NB4 (cell line): ENCODE measurements at regions not wholly inside any gene's neighbourhood (a gene's known extent, or its start where the extent isn't known, plus 50 kb on each side); places are given as distances from the start of the nearest gene placed in this dataset.

ENCODE experiments used
- DNase-seq: peaks from one replicate; pipeline ENCODE4 v3.0.0; 2010; ENCODE audit warnings: low read depth
- H3K4me3 ChIP-seq: one replicate; pipeline ENCODE4 v1.5.1; 2011; ENCODE audit warnings: mild to moderate bottlenecking, low read depth, low read length, moderate library complexity
- CTCF ChIP-seq: IDR thresholded peaks from one replicate; pipeline ENCODE4 v1.5.1; 2012; ENCODE audit warnings: low read depth, low read length
- MYC ChIP-seq: IDR thresholded peaks from 2 replicates; pipeline ENCODE4 v1.6.1; 2011; ENCODE audit warnings: low read depth, low read length
- POLR2A ChIP-seq: IDR thresholded peaks from 2 replicates; pipeline ENCODE4 v1.6.1; 2011; ENCODE audit warnings: mild to moderate bottlenecking; ENCODE audit not compliant: insufficient read length; ENCODE audit errors: extremely low read depth
- TF ChIP-seq, protein P1 (sequence below): IDR thresholded peaks from 2 replicates; pipeline ENCODE4 v1.6.1; 2011; ENCODE audit warnings: low read depth, low read length

GRCh38 chr12:107624493-107624892 lies 61.1 kb upstream of the PWP1 start:
- TF ChIP-seq, protein P1, sequence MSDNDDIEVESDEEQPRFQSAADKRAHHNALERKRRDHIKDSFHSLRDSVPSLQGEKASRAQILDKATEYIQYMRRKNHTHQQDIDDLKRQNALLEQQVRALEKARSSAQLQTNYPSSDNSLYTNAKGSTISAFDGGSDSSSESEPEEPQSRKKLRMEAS: no peak
- no peak for TF ChIP-seq CTCF
- TF ChIP-seq MYC: no peak
- TF ChIP-seq POLR2A: no peak
- no peak for DNase-seq
- H3K4me3 ChIP-seq: no peak overlapping the region

DNA sequence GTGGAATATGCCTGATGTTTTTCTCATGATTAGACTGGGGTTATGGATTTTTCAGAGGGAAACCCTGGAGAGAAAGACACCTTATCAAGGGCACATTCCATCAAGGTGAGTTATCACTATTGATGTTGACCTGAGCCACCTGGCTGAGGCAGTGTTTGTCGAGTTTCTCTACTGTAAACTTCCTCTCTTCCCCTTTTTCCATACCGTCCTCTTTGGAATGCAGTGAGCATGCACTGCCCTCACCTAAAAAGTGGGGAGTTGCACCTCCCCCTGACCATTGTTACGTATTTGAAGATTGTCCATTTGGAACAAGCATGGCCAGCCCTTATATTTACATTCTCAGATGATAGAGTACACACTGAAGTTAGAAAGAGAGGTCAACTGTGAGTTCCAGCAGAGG lies 53.9 kb upstream of the PWP1 start:
- TF ChIP-seq, protein P1: no peak
- TF ChIP-seq POLR2A (no peak), MYC (no peak), CTCF (no peak)
- H3K4me3 ChIP-seq: no peak overlapping the region
- DNase-seq: no peak

GRCh38 chr12:107632246-107632645 lies 53.4 kb upstream of the PWP1 start:
- no peak for TF ChIP-seq MYC
- peak; percentile 38 for DNase-seq
- no peak overlapping the region for H3K4me3 ChIP-seq

- no peak for DNase-seq
- no peak overlapping the region for H3K4me3 ChIP-seq
- TF ChIP-seq, protein P1: no peak
- TF ChIP-seq MYC (no peak), CTCF (no peak)
Measured at GRCh38 chr12:107634530-107634929, 51.1 kb upstream of the PWP1 start.

DNA sequence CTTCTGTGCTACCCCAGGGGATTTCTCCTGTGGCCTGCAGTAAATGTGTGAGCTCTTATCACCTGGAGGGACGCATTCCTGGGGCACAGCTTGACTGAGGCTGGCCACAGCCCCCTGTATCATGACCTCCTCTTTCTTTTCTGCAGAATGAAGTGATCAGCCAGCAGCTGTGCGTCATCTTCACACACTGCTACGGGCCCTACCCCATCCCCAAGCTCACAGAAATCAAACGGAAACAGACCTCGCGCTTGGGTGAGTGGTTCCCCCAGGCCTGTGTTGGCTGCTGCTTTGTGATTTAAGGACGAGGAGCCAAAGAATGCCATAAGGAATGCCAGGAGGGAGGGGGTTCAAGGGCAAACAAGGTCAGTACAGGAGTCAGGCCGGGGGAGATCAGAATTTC lies 50.5 kb upstream of the PWP1 start:
- TF ChIP-seq POLR2A: no peak
- TF ChIP-seq, protein P1: no peak
- no peak for TF ChIP-seq CTCF
- no peak for TF ChIP-seq MYC

More for the DNA sequence above, 50.5 kb upstream of the PWP1 start:
- H3K4me3 ChIP-seq: no peak overlapping the region
- no peak for DNase-seq
